ENCODE measurements at regions not wholly inside any gene's neighbourhood (a gene's known extent, or its start where the extent isn't known, plus 50 kb on each side); places are given as distances from the start of the nearest gene placed in this dataset.

- no peaks in the 10 kb centered on the region for H3K9me3 ChIP-seq
- no peak for TF ChIP-seq EP300 (IDR thresholded peaks at IDR 0.05)
- TF ChIP-seq, protein P1, sequence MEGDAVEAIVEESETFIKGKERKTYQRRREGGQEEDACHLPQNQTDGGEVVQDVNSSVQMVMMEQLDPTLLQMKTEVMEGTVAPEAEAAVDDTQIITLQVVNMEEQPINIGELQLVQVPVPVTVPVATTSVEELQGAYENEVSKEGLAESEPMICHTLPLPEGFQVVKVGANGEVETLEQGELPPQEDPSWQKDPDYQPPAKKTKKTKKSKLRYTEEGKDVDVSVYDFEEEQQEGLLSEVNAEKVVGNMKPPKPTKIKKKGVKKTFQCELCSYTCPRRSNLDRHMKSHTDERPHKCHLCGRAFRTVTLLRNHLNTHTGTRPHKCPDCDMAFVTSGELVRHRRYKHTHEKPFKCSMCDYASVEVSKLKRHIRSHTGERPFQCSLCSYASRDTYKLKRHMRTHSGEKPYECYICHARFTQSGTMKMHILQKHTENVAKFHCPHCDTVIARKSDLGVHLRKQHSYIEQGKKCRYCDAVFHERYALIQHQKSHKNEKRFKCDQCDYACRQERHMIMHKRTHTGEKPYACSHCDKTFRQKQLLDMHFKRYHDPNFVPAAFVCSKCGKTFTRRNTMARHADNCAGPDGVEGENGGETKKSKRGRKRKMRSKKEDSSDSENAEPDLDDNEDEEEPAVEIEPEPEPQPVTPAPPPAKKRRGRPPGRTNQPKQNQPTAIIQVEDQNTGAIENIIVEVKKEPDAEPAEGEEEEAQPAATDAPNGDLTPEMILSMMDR (IDR thresholded peaks at IDR 0.05), result no peak
- no peak for TF ChIP-seq POLR2AphosphoS5 (IDR thresholded peaks at IDR 0.05)
- no peak for TF ChIP-seq POLR2A (IDR thresholded peaks at IDR 0.05)
- no peak for DNase-seq (ENCODE audit: low spot score in 2 of 2)
- H3K36me3 ChIP-seq, result no peaks in the 10 kb centered on the region
- H3K4me1 ChIP-seq, result peaks cover 2% of the 10 kb centered on the region
- peaks cover 30% of the 10 kb centered on the region for H3K27me3 ChIP-seq
- WGBS, result 67% methylated on average over 11 of the region's 11 CpGs
- no peak overlapping the region for H3K27ac ChIP-seq
- H3K4me3 ChIP-seq, result no peak overlapping the region
These were observed 261.0 kb downstream of the NSG2 start for GRCh38 chr5:174306345-174307030.

DNA sequence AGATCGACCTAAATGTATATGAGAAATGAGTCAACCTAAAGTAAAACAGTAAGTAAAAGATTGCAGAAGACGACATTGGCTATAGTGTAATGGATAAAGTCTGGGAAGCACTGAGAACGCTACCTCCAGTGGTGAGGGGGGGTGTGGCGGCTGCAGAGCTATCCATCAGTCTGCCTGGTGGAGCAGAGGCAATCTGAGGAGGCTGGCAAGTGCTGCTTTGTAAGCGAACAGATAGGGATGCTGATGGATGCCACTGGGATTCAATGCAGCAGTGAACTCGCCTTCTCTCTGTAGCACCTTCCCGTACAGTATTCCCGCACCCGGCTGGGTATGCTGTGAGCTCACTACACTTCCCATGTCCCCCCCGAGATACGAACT, 261.5 kb downstream of the NSG2 start:
- no peak overlapping the region for H3K27ac ChIP-seq
- H3K27me3 ChIP-seq, result peaks cover 34% of the 10 kb centered on the region
- TF ChIP-seq, protein P1 (IDR thresholded peaks at IDR 0.05), result no peak
- TF ChIP-seq EP300 (IDR thresholded peaks at IDR 0.05), result no peak
- no peak for TF ChIP-seq POLR2AphosphoS5 (IDR thresholded peaks at IDR 0.05)
- TF ChIP-seq POLR2A (IDR thresholded peaks at IDR 0.05), result no peak
- WGBS, result 55% methylated on average over 11 of the region's 11 CpGs
- no peaks in the 10 kb centered on the region for H3K36me3 ChIP-seq
- no peak overlapping the region for H3K4me3 ChIP-seq
- DNase-seq (ENCODE audit: low spot score in 2 of 2), result no peak
- H3K9me3 ChIP-seq, result no peaks in the 10 kb centered on the region
- H3K4me1 ChIP-seq, result peaks cover 7% of the 10 kb centered on the region

GRCh38 chr5:174307656-174308271, 262.3 kb downstream of the NSG2 start:
- 63% methylated on average over 11 of the region's 12 CpGs for whole genome bisulfite sequencing
- DNase-seq (ENCODE audit: low spot score in 2 of 2), result no peak

GRCh38 chr5:174309131-174309795, 263.8 kb downstream of the NSG2 start:
- Histone ChIP-seq H3K4me1 (peaks cover 9% of the 10 kb centered on the region), H3K36me3 (no peaks in the 10 kb centered on the region), H3K9me3 (no peaks in the 10 kb centered on the region), H3K27me3 (peaks cover 50% of the 10 kb centered on the region), H3K27ac (no peak overlapping the region), H3K4me3 (no peak overlapping the region)
- 81% methylated on average over 12 of the region's 14 CpGs for WGBS
- TF ChIP-seq, protein P1 (IDR thresholded peaks at IDR 0.05), result no peak
- no peak for TF ChIP-seq POLR2A (IDR thresholded peaks at IDR 0.05)
- TF ChIP-seq POLR2AphosphoS5 (IDR thresholded peaks at IDR 0.05), result no peak
- TF ChIP-seq EP300 (IDR thresholded peaks at IDR 0.05), result no peak
- DNase-seq (ENCODE audit: low spot score in 2 of 2), result no peak

More at GRCh38 chr5:174307656-174308271, 262.3 kb downstream of the NSG2 start:
- no peaks in the 10 kb centered on the region for H3K36me3 ChIP-seq
- no peak overlapping the region for H3K4me3 ChIP-seq
- H3K27me3 ChIP-seq, result peaks cover 42% of the 10 kb centered on the region
- H3K4me1 ChIP-seq, result peaks cover 9% of the 10 kb centered on the region
- TF ChIP-seq EP300 (IDR thresholded peaks at IDR 0.05) (no peak), POLR2AphosphoS5 (IDR thresholded peaks at IDR 0.05) (no peak), POLR2A (IDR thresholded peaks at IDR 0.05) (no peak)
- TF ChIP-seq, protein P1 (IDR thresholded peaks at IDR 0.05), result no peak
- no peak overlapping the region for H3K27ac ChIP-seq
- no peaks in the 10 kb centered on the region for H3K9me3 ChIP-seq

GRCh38 chr5:174310243-174310642, 264.7 kb downstream of the NSG2 start:
- Histone ChIP-seq H3K9me3 (no peaks in the 10 kb centered on the region), H3K36me3 (no peaks in the 10 kb centered on the region), H3K4me3 (no peak overlapping the region), H3K27me3 (peaks cover 56% of the 10 kb centered on the region), H3K4me1 (peaks cover 9% of the 10 kb centered on the region), H3K27ac (no peak overlapping the region)
- DNase-seq (ENCODE audit: low spot score in 2 of 2), result peak in 1 of 2 donors; percentile 34
- TF ChIP-seq POLR2A (IDR thresholded peaks at IDR 0.05) (no peak), POLR2AphosphoS5 (IDR thresholded peaks at IDR 0.05) (no peak)
- TF ChIP-seq, protein P1 (IDR thresholded peaks at IDR 0.05), result no peak
- WGBS, result 85% methylated on average over 10 of the region's 10 CpGs

All from suprapubic skin (tissue), 4 donors.